ENCODE measurements at regions not wholly inside any gene's neighbourhood (a gene's known extent, or its start where the extent isn't known, plus 50 kb on each side); places are given as distances from the start of the nearest gene placed in this dataset.

DNA sequence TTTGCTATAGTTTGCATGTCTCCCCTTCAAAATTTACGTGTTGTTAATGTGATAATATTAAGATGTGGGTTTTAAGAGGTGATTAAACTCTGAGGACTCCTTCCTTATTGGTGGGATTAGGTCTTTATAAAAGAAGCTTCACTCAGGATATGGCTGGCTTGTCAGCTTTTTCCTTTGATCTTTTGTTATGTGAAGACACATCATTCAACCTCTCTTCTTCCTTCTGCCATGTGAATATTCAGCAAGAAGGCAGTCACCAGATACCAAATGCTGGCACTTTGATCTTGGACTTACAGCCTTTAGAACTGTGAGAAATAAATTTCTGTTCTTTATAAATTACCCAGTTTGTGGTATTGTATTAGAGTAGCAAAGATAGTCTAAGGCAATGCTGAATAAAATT lies 855.9 kb upstream of the CDH10 start:
- DNase-seq (ENCODE audit: low spot score) = no peak
- Mint-ChIP-seq H3K27ac (ENCODE audit: unreplicated experiment) (no peak overlapping the region), H3K27me3 (ENCODE audit: low read depth) (no peaks in the 10 kb centered on the region), H3K9me3 (ENCODE audit: low read depth) (no peaks in the 10 kb centered on the region), H3K4me3 (ENCODE audit: unreplicated experiment) (no peak overlapping the region), H3K4me1 (ENCODE audit: low read depth) (no peaks in the 10 kb centered on the region), H3K36me3 (ENCODE audit: low read depth) (no peaks in the 10 kb centered on the region)
- no peak for TF ChIP-seq CTCF (IDR thresholded peaks at IDR 0.05)

GRCh38 chr5:25489834-25490538 lies 845.2 kb upstream of the CDH10 start:
- TF ChIP-seq CTCF (IDR thresholded peaks at IDR 0.05) = no peak
- Mint-ChIP-seq H3K4me1 (ENCODE audit: low read depth) (no peaks in the 10 kb centered on the region), H3K36me3 (ENCODE audit: low read depth) (no peaks in the 10 kb centered on the region), H3K4me3 (ENCODE audit: unreplicated experiment) (no peak overlapping the region), H3K27ac (ENCODE audit: unreplicated experiment) (no peak overlapping the region), H3K27me3 (ENCODE audit: low read depth) (no peaks in the 10 kb centered on the region), H3K9me3 (ENCODE audit: low read depth) (peaks cover 6% of the 10 kb centered on the region)
- no peak for DNase-seq (ENCODE audit: low spot score)

DNA sequence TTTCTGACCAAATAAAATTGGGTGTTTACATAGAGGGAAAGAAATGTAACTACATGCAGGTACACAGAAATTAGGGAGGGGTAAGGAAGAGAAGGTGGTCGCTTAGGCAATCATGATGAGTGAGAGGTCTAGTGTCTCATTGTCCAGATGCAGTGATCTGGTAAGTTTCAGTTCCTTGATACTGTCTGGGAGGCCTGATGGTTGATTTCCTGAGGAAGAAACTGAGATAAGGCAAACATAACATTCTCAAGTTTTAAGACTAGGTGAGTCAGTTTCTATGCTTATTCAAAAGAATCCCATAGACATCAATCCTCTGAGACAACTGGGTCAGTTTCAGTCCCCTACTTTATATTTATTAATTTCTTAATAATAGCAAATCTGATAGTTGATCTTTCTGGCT lies 843.3 kb upstream of the CDH10 start:
- Mint-ChIP-seq H3K9me3 (ENCODE audit: low read depth) (peaks cover 6% of the 10 kb centered on the region), H3K4me3 (ENCODE audit: unreplicated experiment) (no peak overlapping the region), H3K27ac (ENCODE audit: unreplicated experiment) (no peak overlapping the region), H3K4me1 (ENCODE audit: low read depth) (no peaks in the 10 kb centered on the region), H3K36me3 (ENCODE audit: low read depth) (no peaks in the 10 kb centered on the region), H3K27me3 (ENCODE audit: low read depth) (no peaks in the 10 kb centered on the region)
- TF ChIP-seq CTCF (IDR thresholded peaks at IDR 0.05) = no peak
- no peak for DNase-seq (ENCODE audit: low spot score)

DNA sequence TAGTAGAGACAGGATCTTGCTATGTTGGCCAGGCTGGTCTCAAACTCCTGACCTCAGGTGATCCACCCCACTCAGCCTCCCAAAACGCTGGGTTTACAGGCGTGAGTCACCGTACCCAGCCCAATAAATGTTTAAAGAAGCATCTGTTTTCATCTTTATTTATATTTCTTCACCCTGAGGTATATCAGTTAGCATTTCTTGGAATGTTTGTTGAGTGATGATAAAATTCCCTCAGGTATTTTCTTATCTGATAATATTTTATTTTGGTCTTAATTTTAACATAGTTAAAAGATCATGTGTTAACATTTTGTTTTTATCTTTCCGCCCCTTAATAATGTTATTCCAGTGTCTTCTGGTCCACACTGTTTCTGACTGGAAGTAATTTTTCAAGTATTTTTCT lies 839.6 kb upstream of the CDH10 start:
- H3K9me3 Mint-ChIP-seq (ENCODE audit: low read depth) = peaks cover 6% of the 10 kb centered on the region
- no peaks in the 10 kb centered on the region for H3K27me3 Mint-ChIP-seq (ENCODE audit: low read depth)
- H3K36me3 Mint-ChIP-seq (ENCODE audit: low read depth) = no peaks in the 10 kb centered on the region
- DNase-seq (ENCODE audit: low spot score) = no peak
- TF ChIP-seq CTCF (IDR thresholded peaks at IDR 0.05) = no peak
- H3K4me3 Mint-ChIP-seq (ENCODE audit: unreplicated experiment) = no peak overlapping the region
- H3K4me1 Mint-ChIP-seq (ENCODE audit: low read depth) = no peaks in the 10 kb centered on the region
- no peak overlapping the region for H3K27ac Mint-ChIP-seq (ENCODE audit: unreplicated experiment)

- Mint-ChIP-seq H3K27ac (ENCODE audit: unreplicated experiment) (no peak overlapping the region), H3K4me1 (ENCODE audit: low read depth) (no peaks in the 10 kb centered on the region), H3K36me3 (ENCODE audit: low read depth) (no peaks in the 10 kb centered on the region), H3K4me3 (ENCODE audit: unreplicated experiment) (no peak overlapping the region), H3K9me3 (ENCODE audit: low read depth) (peaks cover 4% of the 10 kb centered on the region), H3K27me3 (ENCODE audit: low read depth) (no peaks in the 10 kb centered on the region)
- TF ChIP-seq CTCF (IDR thresholded peaks at IDR 0.05) = no peak
- DNase-seq (ENCODE audit: low spot score) = no peak
Observed at GRCh38 chr5:25481463-25481862, 836.7 kb upstream of the CDH10 start.
